SK-N-SH (cell line): ENCODE measurements at regions not wholly inside any gene's neighbourhood (a gene's known extent, or its start where the extent isn't known, plus 50 kb on each side); places are given as distances from the start of the nearest gene placed in this dataset.

Source experiments
- CTCF ChIA-PET: fragments of 300-600, 350-600 bp; formaldehyde crosslinking; extraction: SDS; loops from one replicate; lab custom pipeline; 2021; lab: Yijun Ruan, JAX
- POLR2A ChIA-PET: fragments of 350-600 bp; sonication (Branson Sonifier 250); formaldehyde crosslinking; extraction: SDS; loops from one replicate; lab custom pipeline; 2020; ENCODE audit warnings: antibody characterized with exemption, inconsistent platforms; lab: Yijun Ruan, JAX
- DNase-seq: peaks from one replicate; pipeline ENCODE4 v3.0.0; 2012
- H2AFZ ChIP-seq: fragments of 200-600 bp; sonication (generic); 2 replicates; pipeline ENCODE4 v1.8.1; 2016; ENCODE audit warnings: antibody characterized with exemption, mild to moderate bottlenecking, low read depth
- H3F3A ChIP-seq: fragments of 200-600 bp; sonication (generic); replicated peaks from 2 replicates; pipeline ENCODE3; 2016; ENCODE audit warnings: antibody characterized with exemption, mild to moderate bottlenecking; ENCODE audit not compliant: insufficient read depth
- H3K27ac ChIP-seq, 2 experiments: fragments of 200-500 bp in 1 of 2; fragments of 200-600 bp in 1 of 2; sonication (Bioruptor generic) in 1 of 2; sonication (generic), shearing (Covaris generic) in 1 of 2; 2 replicates each; pipeline versions ENCODE4 v1.5.1 to v1.6.1; 2014 to 2016; ENCODE audit warnings: low read depth in 2 of 2, inconsistent platforms in 1 of 2, low read length in 1 of 2, mild to moderate bottlenecking in 1 of 2, mixed read lengths in 1 of 2
- H3K27me3 ChIP-seq: fragments of 200-600 bp; sonication (generic), shearing (Covaris generic); 2 replicates; pipeline ENCODE4 v1.6.1; 2016; ENCODE audit warnings: mixed run types; ENCODE audit not compliant: insufficient read depth
- H3K36me3 ChIP-seq, 2 experiments: fragments of 200-500 bp in 1 of 2; fragments of 200-600 bp in 1 of 2; sonication (Bioruptor generic) in 1 of 2; sonication (generic) in 1 of 2; replicated peaks in 1 of 2; 2 replicates each; pipeline versions ENCODE3 to v1.5.1; 2014 to 2016; ENCODE audit warnings: low read length in 1 of 2, mild to moderate bottlenecking in 1 of 2; ENCODE audit not compliant: insufficient read depth in 2 of 2, control insufficient read depth in 1 of 2
- H3K4me1 ChIP-seq, 2 experiments: fragments of 200-500 bp in 1 of 2; fragments of 200-600 bp in 1 of 2; sonication (Bioruptor generic) in 1 of 2; sonication (generic), shearing (Covaris generic) in 1 of 2; 2 replicates each; pipeline versions ENCODE4 v1.5.1 to v1.6.1; 2014 to 2016; ENCODE audit warnings: low read depth in 1 of 2, low read length in 1 of 2, mixed run types in 1 of 2; ENCODE audit not compliant: insufficient read depth in 2 of 2, control insufficient read depth in 1 of 2
- H3K4me2 ChIP-seq: fragments of 200-600 bp; sonication (generic), shearing (Covaris generic); 2 replicates; pipeline ENCODE4 v1.6.1; 2017; ENCODE audit warnings: mixed run types
- H3K4me3 ChIP-seq, 2 experiments: fragments of 200-500 bp in 1 of 2; fragments of 200-600 bp in 1 of 2; sonication (Bioruptor generic) in 1 of 2; sonication (generic), shearing (Covaris generic) in 1 of 2; 2 replicates each; pipeline versions ENCODE4 v1.5.1 to v1.8.1; 2014 to 2016; ENCODE audit warnings: low read depth in 2 of 2, inconsistent platforms in 1 of 2, low read length in 1 of 2, mild to moderate bottlenecking in 1 of 2, mixed read lengths in 1 of 2, moderate library complexity in 1 of 2
- H3K79me2 ChIP-seq: fragments of 200-600 bp; sonication (generic); 2 replicates; pipeline ENCODE4 v1.8.1; 2017; ENCODE audit warnings: mild to moderate bottlenecking; ENCODE audit not compliant: insufficient read depth
- H3K9ac ChIP-seq: fragments of 200-600 bp; sonication (generic); 2 replicates; pipeline ENCODE4 v1.6.1; 2017; ENCODE audit warnings: mixed run types
- H3K9me2 ChIP-seq: fragments of 200-600 bp; sonication (generic); 2 replicates; pipeline ENCODE4 v1.6.1; 2017; ENCODE audit warnings: mixed run types
- H3K9me3 ChIP-seq: fragments of 200-600 bp; sonication (generic); 2 replicates; pipeline ENCODE4 v1.6.1; 2017; ENCODE audit warnings: mixed run types, mild to moderate bottlenecking, moderate library complexity
- H4K20me1 ChIP-seq: fragments of 200-600 bp; sonication (generic); 2 replicates; pipeline ENCODE4 v1.6.1; 2017; ENCODE audit warnings: mild to moderate bottlenecking, mixed run types; ENCODE audit not compliant: insufficient read depth
- CTCF ChIP-seq: fragments of 200-600 bp; sonication (generic); IDR thresholded peaks from 2 replicates; pipeline ENCODE4 v1.6.1; 2017; ENCODE audit warnings: antibody characterized with exemption, mild to moderate bottlenecking, moderate library complexity
- EP300 ChIP-seq, 2 experiments: IDR thresholded peaks; 2 replicates each; pipeline versions ENCODE4 v1.4.0 to v1.6.1; 2012; ENCODE audit warnings: borderline replicate concordance in 1 of 2, low read depth in 1 of 2, low read length in 1 of 2
- FOXM1 ChIP-seq: IDR thresholded peaks from 2 replicates; pipeline ENCODE4 v1.4.0; 2012; ENCODE audit warnings: low read depth, mild to moderate bottlenecking
- GABPA ChIP-seq: IDR thresholded peaks from 2 replicates; pipeline ENCODE4 v1.4.0; 2012; ENCODE audit warnings: low read depth, mild to moderate bottlenecking
- MXI1 ChIP-seq: IDR thresholded peaks from 2 replicates; pipeline ENCODE4 v1.6.1; 2012; ENCODE audit warnings: mild to moderate bottlenecking, low read depth, low read length, improper control_type of control experiment
- RCOR1 ChIP-seq: fragments of 150-350 bp; IDR thresholded peaks from 2 replicates; pipeline ENCODE4 v1.6.1; 2017; ENCODE audit warnings: antibody characterized with exemption, low read length
- SMC3 ChIP-seq: IDR thresholded peaks from 2 replicates; pipeline ENCODE4 v1.6.1; 2012; ENCODE audit warnings: low read depth, low read length, improper control_type of control experiment
- TAF1 ChIP-seq: IDR thresholded peaks from 2 replicates; pipeline ENCODE4 v1.6.1; 2012; ENCODE audit warnings: low read depth, mild to moderate bottlenecking, low read length, moderate library complexity, borderline replicate concordance
- TEAD4 ChIP-seq: IDR thresholded peaks from 2 replicates; pipeline ENCODE4 v1.4.0; 2012; ENCODE audit warnings: mild to moderate bottlenecking, borderline replicate concordance; ENCODE audit not compliant: insufficient read depth
- USF2 ChIP-seq: fragments of 150-350 bp; IDR thresholded peaks from 2 replicates; pipeline ENCODE4 v1.6.1; 2017; ENCODE audit warnings: antibody characterized with exemption, low read length, low read depth, borderline replicate concordance
- WGBS: methylation state at CpG from one replicate; pipeline ENCODE4 v1.1.6; 2017; ENCODE audit warnings: low lambda C conversion rate; 5-methylcytosine and 5-hydroxymethylcytosine counted together
- TF ChIP-seq, protein P1 (sequence below): IDR thresholded peaks from 2 replicates; pipeline ENCODE4 v1.4.0; 2012; ENCODE audit warnings: low read depth, borderline replicate concordance
- TF ChIP-seq, protein P2 (sequence below): fragments of 150-350 bp; IDR thresholded peaks from 2 replicates; pipeline ENCODE4 v1.6.1; 2016; ENCODE audit warnings: mild to moderate bottlenecking, low read depth, low read length
- TF ChIP-seq, protein P3 (sequence below): IDR thresholded peaks from 2 replicates; pipeline ENCODE4 v1.4.0; 2012; ENCODE audit warnings: low read depth

GRCh38 chr7:98511175-98511574 lies 105.9 kb upstream of the NPTX2 start:
- TF ChIP-seq RCOR1 (no peak), EP300 (IDR thresholded peaks at IDR 0.05; ENCODE audit: borderline replicate concordance in 1 of 2, low read depth in 1 of 2, low read length in 1 of 2) (no peak), FOXM1 (no peak), CTCF (no peak), SMC3 (no peak), GABPA (no peak), TEAD4 (no peak), MXI1 (no peak), USF2 (no peak), TAF1 (no peak)
- TF ChIP-seq, protein P1, sequence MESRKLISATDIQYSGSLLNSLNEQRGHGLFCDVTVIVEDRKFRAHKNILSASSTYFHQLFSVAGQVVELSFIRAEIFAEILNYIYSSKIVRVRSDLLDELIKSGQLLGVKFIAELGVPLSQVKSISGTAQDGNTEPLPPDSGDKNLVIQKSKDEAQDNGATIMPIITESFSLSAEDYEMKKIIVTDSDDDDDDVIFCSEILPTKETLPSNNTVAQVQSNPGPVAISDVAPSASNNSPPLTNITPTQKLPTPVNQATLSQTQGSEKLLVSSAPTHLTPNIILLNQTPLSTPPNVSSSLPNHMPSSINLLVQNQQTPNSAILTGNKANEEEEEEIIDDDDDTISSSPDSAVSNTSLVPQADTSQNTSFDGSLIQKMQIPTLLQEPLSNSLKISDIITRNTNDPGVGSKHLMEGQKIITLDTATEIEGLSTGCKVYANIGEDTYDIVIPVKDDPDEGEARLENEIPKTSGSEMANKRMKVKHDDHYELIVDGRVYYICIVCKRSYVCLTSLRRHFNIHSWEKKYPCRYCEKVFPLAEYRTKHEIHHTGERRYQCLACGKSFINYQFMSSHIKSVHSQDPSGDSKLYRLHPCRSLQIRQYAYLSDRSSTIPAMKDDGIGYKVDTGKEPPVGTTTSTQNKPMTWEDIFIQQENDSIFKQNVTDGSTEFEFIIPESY, result no peak
- TF ChIP-seq, protein P2, sequence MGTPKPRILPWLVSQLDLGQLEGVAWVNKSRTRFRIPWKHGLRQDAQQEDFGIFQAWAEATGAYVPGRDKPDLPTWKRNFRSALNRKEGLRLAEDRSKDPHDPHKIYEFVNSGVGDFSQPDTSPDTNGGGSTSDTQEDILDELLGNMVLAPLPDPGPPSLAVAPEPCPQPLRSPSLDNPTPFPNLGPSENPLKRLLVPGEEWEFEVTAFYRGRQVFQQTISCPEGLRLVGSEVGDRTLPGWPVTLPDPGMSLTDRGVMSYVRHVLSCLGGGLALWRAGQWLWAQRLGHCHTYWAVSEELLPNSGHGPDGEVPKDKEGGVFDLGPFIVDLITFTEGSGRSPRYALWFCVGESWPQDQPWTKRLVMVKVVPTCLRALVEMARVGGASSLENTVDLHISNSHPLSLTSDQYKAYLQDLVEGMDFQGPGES, result no peak
- TF ChIP-seq, protein P3, sequence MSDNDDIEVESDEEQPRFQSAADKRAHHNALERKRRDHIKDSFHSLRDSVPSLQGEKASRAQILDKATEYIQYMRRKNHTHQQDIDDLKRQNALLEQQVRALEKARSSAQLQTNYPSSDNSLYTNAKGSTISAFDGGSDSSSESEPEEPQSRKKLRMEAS, result no peak
- no peaks in the 10 kb centered on the region for H3K79me2 ChIP-seq
- no peak overlapping the region for H3K4me3 ChIP-seq
- H3K9ac ChIP-seq, result no peak overlapping the region
- H3K9me2 ChIP-seq, result no peaks in the 10 kb centered on the region
- no peak for DNase-seq
- CTCF ChIA-PET, result no interaction called here
- 70% methylated on average over 4 of the region's 5 CpGs for WGBS
- H3K27me3 ChIP-seq, result no peaks in the 10 kb centered on the region
- 0 out of 2 replicates have a peak, but pooled peaks cover 4% of the 10 kb centered on the region for H3K9me3 ChIP-seq
- POLR2A ChIA-PET, result no interaction called here
- no peak overlapping the region for H3K4me2 ChIP-seq
- no peaks in the 10 kb centered on the region for H3K4me1 ChIP-seq
- H3K36me3 ChIP-seq, result no peaks in the 10 kb centered on the region
- H2AFZ ChIP-seq, result no peak overlapping the region
- H4K20me1 ChIP-seq, result no peaks in the 10 kb centered on the region
- H3K27ac ChIP-seq, result no peak overlapping the region
- H3F3A ChIP-seq, result no peaks in the 10 kb centered on the region
